Endodermal cell (in vitro differentiated cells): ENCODE measurements at regions not wholly inside any gene's neighbourhood (a gene's known extent, or its start where the extent isn't known, plus 50 kb on each side); places are given as distances from the start of the nearest gene placed in this dataset.
"Not testable (repeated sequence)": the region's sequence is repeated elsewhere in the genome, so short reads cannot be mapped to it uniquely, and the experiment has no call there.

Source experiments
- DNase-seq: peaks from one replicate; pipeline ENCODE4 v3.0.0-alpha.2; 2017
- H3K27ac ChIP-seq: 2 replicates; pipeline ENCODE4 v1.5.1; 2013; ENCODE audit warnings: mild to moderate bottlenecking, low read depth, low read length, moderate library complexity
- H3K27me3 ChIP-seq: 2 replicates; pipeline ENCODE4 v1.6.1; 2013; ENCODE audit warnings: mild to moderate bottlenecking, low read length, moderate library complexity; ENCODE audit not compliant: insufficient read depth, control insufficient read depth, poor library complexity, severe bottlenecking
- H3K36me3 ChIP-seq: 2 replicates; pipeline ENCODE4 v1.7.0; 2013; ENCODE audit warnings: mild to moderate bottlenecking, low read length, moderate library complexity; ENCODE audit not compliant: control insufficient read depth, insufficient read depth
- H3K4me1 ChIP-seq: one replicate; pipeline ENCODE4 v1.7.0; 2013; ENCODE audit warnings: low read length; ENCODE audit not compliant: control insufficient read depth, insufficient read depth
- H3K4me3 ChIP-seq: 2 replicates; pipeline ENCODE4 v1.5.1; 2013; ENCODE audit warnings: mild to moderate bottlenecking, low read length, moderate library complexity
- H3K9ac ChIP-seq: 2 replicates; pipeline ENCODE4 v1.6.1; 2013; ENCODE audit warnings: mild to moderate bottlenecking, low read length, moderate library complexity; ENCODE audit not compliant: poor library complexity, severe bottlenecking; ENCODE audit errors: extremely low read depth
- H3K9me3 ChIP-seq: 2 replicates; pipeline ENCODE4 v1.6.1; 2013; ENCODE audit warnings: mild to moderate bottlenecking, low read length, moderate library complexity; ENCODE audit not compliant: control insufficient read depth
- H3K27ac Mint-ChIP-seq: 2 replicates; pipeline ENCODE4 v1.8.0; 2020; ENCODE audit warnings: mixed read lengths
- H3K27me3 Mint-ChIP-seq: 2 replicates; pipeline ENCODE4 v1.8.0; 2021; ENCODE audit warnings: mild to moderate bottlenecking, mixed read lengths; ENCODE audit not compliant: insufficient read depth
- H3K36me3 Mint-ChIP-seq: 2 replicates; pipeline ENCODE4 v1.8.0; 2020; ENCODE audit warnings: low read depth, mixed read lengths
- H3K4me1 Mint-ChIP-seq: 2 replicates; pipeline ENCODE4 v1.8.0; 2020; ENCODE audit warnings: mixed read lengths
- H3K4me3 Mint-ChIP-seq: 2 replicates; pipeline ENCODE4 v1.8.0; 2020; ENCODE audit warnings: mild to moderate bottlenecking, moderate library complexity, mixed read lengths
- H3K9me3 Mint-ChIP-seq: 2 replicates; pipeline ENCODE4 v1.8.0; 2020; ENCODE audit warnings: mild to moderate bottlenecking, mixed read lengths
- CTCF ChIP-seq: fragments of 200-600 bp; sonication (generic); conservative IDR thresholded peaks from 2 replicates; pipeline ENCODE4 v1.5.0; 2021; ENCODE audit warnings: antibody characterized with exemption, mild to moderate bottlenecking
- WGBS, 2 experiments: methylation state at CpG; one replicate each; pipeline versions ENCODE4 v1.1.5 to v1.1.7; 2013; ENCODE audit warnings: missing lambda C conversion rate in 2 of 2, mixed read lengths in 1 of 2; ENCODE audit not compliant: insufficient coverage in 1 of 2, insufficient read length in 1 of 2; 5-methylcytosine and 5-hydroxymethylcytosine counted together

GRCh38 chr1:163983097-163983496, 575.9 kb upstream of the PBX1 start:
- Mint-ChIP-seq H3K27ac (no peak overlapping the region), H3K4me1 (peaks cover 12% of the 10 kb centered on the region), H3K4me3 (no peak overlapping the region), H3K9me3 (no peaks in the 10 kb centered on the region), H3K36me3 (no peaks in the 10 kb centered on the region), H3K27me3 (no peaks in the 10 kb centered on the region)
- no peaks in the 10 kb centered on the region for H3K27me3 ChIP-seq
- DNase-seq: no peak
- no peaks in the 10 kb centered on the region for H3K9me3 ChIP-seq
- WGBS, 2 experiments: 67 to 88% methylated on average over 1 to 2 of the region's 2 CpGs
- H3K27ac ChIP-seq: no peak overlapping the region
- no peak overlapping the region for H3K9ac ChIP-seq
- no peak for TF ChIP-seq CTCF
- H3K36me3 ChIP-seq: no peaks in the 10 kb centered on the region
- no peaks in the 10 kb centered on the region for H3K4me1 ChIP-seq
- H3K4me3 ChIP-seq: no peak overlapping the region

- H3K4me3 Mint-ChIP-seq: no peak overlapping the region
- Histone ChIP-seq H3K27me3 (no peaks in the 10 kb centered on the region), H3K9me3 (no peaks in the 10 kb centered on the region), H3K4me3 (no peak overlapping the region), H3K36me3 (no peaks in the 10 kb centered on the region), H3K9ac (no peak overlapping the region), H3K4me1 (no peaks in the 10 kb centered on the region), H3K27ac (no peak overlapping the region)
- H3K27me3 Mint-ChIP-seq: no peaks in the 10 kb centered on the region
- WGBS, 2 experiments: 93 to 100% methylated on average over 1 to 3 of the region's 3 CpGs
- no peak for TF ChIP-seq CTCF
- peaks cover 5% of the 10 kb centered on the region for H3K4me1 Mint-ChIP-seq
- H3K9me3 Mint-ChIP-seq: no peaks in the 10 kb centered on the region
- H3K27ac Mint-ChIP-seq: no peak overlapping the region
- no peak for DNase-seq
- no peaks in the 10 kb centered on the region for H3K36me3 Mint-ChIP-seq
Measured at GRCh38 chr1:163985700-163986099, 573.3 kb upstream of the PBX1 start.

GRCh38 chr1:163999131-163999530, 559.9 kb upstream of the PBX1 start:
- no peaks in the 10 kb centered on the region for H3K36me3 Mint-ChIP-seq
- H3K4me1 Mint-ChIP-seq: no peaks in the 10 kb centered on the region
- no peak overlapping the region for H3K27ac ChIP-seq
- H3K9me3 ChIP-seq: peaks cover 4% of the 10 kb centered on the region
- no peaks in the 10 kb centered on the region for H3K27me3 Mint-ChIP-seq
- H3K9me3 Mint-ChIP-seq: peaks cover 37% of the 10 kb centered on the region
- no peak overlapping the region for H3K9ac ChIP-seq
- no peak for DNase-seq
- no peaks in the 10 kb centered on the region for H3K4me1 ChIP-seq
- H3K27ac Mint-ChIP-seq: no peak overlapping the region
- H3K36me3 ChIP-seq: no peaks in the 10 kb centered on the region
- H3K4me3 Mint-ChIP-seq: no peak overlapping the region
- no peak overlapping the region for H3K4me3 ChIP-seq
- H3K27me3 ChIP-seq: no peaks in the 10 kb centered on the region
- TF ChIP-seq CTCF: no peak
- 89% methylated on average over 1 of the region's 1 CpG; no CpG with 5 or more reads in 1 of the 2 experiments for WGBS, 2 experiments

- not testable (repeated sequence) for H3K36me3 Mint-ChIP-seq, H3K27me3 Mint-ChIP-seq, H3K27ac Mint-ChIP-seq, H3K4me1 ChIP-seq, H3K36me3 ChIP-seq, DNase-seq, H3K4me3 Mint-ChIP-seq, H3K9ac ChIP-seq, H3K27ac ChIP-seq, H3K27me3 ChIP-seq, H3K4me1 Mint-ChIP-seq, H3K4me3 ChIP-seq, H3K9me3 ChIP-seq
- WGBS, 2 experiments: 100% methylated on average over 1 of the region's 3 CpGs; no CpG with 5 or more reads in 1 of the 2 experiments
- H3K9me3 Mint-ChIP-seq: peaks cover 29% of the 10 kb centered on the region
Measured at GRCh38 chr1:164006186-164006585, 552.8 kb upstream of the PBX1 start.
